LoVo (cell line): ENCODE measurements at regions not wholly inside any gene's neighbourhood (a gene's known extent, or its start where the extent isn't known, plus 50 kb on each side); places are given as distances from the start of the nearest gene placed in this dataset.
"Not testable (repeated sequence)": the region's sequence is repeated elsewhere in the genome, so short reads cannot be mapped to it uniquely, and the experiment has no call there.

Experiments used
- DNase-seq: peaks from one replicate; pipeline ENCODE4 v3.0.0-alpha.2; 2016; ENCODE audit warnings: low spot score

GRCh38 chr13:53285896-53286430, 257.4 kb downstream of the OLFM4 start:
- DNase-seq = no peak

- no peak for DNase-seq
Observed at GRCh38 chr13:53298396-53298795, 269.8 kb downstream of the OLFM4 start.

GRCh38 chr13:53301449-53301848, 272.8 kb downstream of the OLFM4 start:
- no peak for DNase-seq

- DNase-seq = not testable (repeated sequence)
Observed at GRCh38 chr13:53305419-53305818, 276.8 kb downstream of the OLFM4 start.

GRCh38 chr13:53310786-53311185, 282.2 kb downstream of the OLFM4 start:
- DNase-seq = no peak

GRCh38 chr13:53311561-53311960, 282.9 kb downstream of the OLFM4 start:
- DNase-seq = no peak

GRCh38 chr13:53321296-53321801, 292.7 kb downstream of the OLFM4 start:
- no peak for DNase-seq

GRCh38 chr13:53324656-53325055, 296.0 kb downstream of the OLFM4 start:
- DNase-seq = no peak

- no peak for DNase-seq
Observed at GRCh38 chr13:53326716-53327115, 298.1 kb downstream of the OLFM4 start.

GRCh38 chr13:53327680-53328315, 299.2 kb downstream of the OLFM4 start:
- DNase-seq = no peak

GRCh38 chr13:53336441-53337160, 308.0 kb downstream of the OLFM4 start:
- DNase-seq = no peak

- DNase-seq = no peak
Observed at GRCh38 chr13:53338760-53339159, 310.1 kb downstream of the OLFM4 start.

- no peak for DNase-seq
Observed at GRCh38 chr13:53340505-53341143, 312.0 kb downstream of the OLFM4 start.

GRCh38 chr13:53341144-53341510, 312.5 kb downstream of the OLFM4 start:
- DNase-seq = no peak

GRCh38 chr13:53342623-53343360, 314.2 kb downstream of the OLFM4 start:
- no peak for DNase-seq

GRCh38 chr13:53343361-53343744, 314.7 kb downstream of the OLFM4 start:
- DNase-seq = no peak

- no peak for DNase-seq
Observed at GRCh38 chr13:53351021-53351420, 322.4 kb downstream of the OLFM4 start.

GRCh38 chr13:53357582-53357981, 329.0 kb downstream of the OLFM4 start:
- DNase-seq = no peak

- DNase-seq = no peak
Observed at GRCh38 chr13:53368948-53369347, 340.3 kb downstream of the OLFM4 start.

GRCh38 chr13:53379485-53379884, 350.9 kb downstream of the OLFM4 start:
- no peak for DNase-seq

- no peak for DNase-seq
Observed at GRCh38 chr13:53382008-53382407, 353.4 kb downstream of the OLFM4 start.

- DNase-seq = no peak
Observed at GRCh38 chr13:53398051-53398450, 369.4 kb downstream of the OLFM4 start.
